ENCODE measurements at regions not wholly inside any gene's neighbourhood (a gene's known extent, or its start where the extent isn't known, plus 50 kb on each side); places are given as distances from the start of the nearest gene placed in this dataset.

DNA sequence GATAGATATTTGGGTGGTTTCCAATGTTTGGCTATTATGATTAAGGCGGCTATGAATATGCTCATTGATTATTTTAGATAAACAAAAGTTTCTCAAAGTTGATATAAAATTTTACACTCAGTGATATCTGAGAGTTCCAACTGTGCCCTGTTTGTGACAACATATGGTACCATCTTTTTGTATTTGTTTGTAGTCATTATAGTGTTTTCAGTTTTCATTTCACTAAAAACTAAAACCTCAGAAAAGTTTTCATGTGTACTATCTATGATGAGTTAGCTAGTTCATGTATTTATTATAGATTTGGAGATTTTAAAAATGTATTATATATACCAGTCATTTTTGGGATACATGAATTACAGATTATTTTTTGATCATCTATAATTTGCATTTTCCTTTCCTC, 1111.4 kb downstream of the CDH18 start:
- TF ChIP-seq CTCF (IDR thresholded peaks at IDR 0.05; ENCODE audit: poor library complexity) (no peak), EZH2 (IDR thresholded peaks at IDR 0.05; ENCODE audit: borderline replicate concordance) (no peak), EZH2phosphoT487 (IDR thresholded peaks at IDR 0.05; ENCODE audit: low read depth, severe bottlenecking, unreplicated experiment) (no peak)
